Cerebellar cortex (tissue), 1 donor: ENCODE measurements at regions not wholly inside any gene's neighbourhood (a gene's known extent, or its start where the extent isn't known, plus 50 kb on each side); places are given as distances from the start of the nearest gene placed in this dataset.

Source experiments
- DNase-seq: peaks from one replicate; pipeline ENCODE4 v3.0.0-alpha.2; 2015; ENCODE audit warnings: low spot score

DNA sequence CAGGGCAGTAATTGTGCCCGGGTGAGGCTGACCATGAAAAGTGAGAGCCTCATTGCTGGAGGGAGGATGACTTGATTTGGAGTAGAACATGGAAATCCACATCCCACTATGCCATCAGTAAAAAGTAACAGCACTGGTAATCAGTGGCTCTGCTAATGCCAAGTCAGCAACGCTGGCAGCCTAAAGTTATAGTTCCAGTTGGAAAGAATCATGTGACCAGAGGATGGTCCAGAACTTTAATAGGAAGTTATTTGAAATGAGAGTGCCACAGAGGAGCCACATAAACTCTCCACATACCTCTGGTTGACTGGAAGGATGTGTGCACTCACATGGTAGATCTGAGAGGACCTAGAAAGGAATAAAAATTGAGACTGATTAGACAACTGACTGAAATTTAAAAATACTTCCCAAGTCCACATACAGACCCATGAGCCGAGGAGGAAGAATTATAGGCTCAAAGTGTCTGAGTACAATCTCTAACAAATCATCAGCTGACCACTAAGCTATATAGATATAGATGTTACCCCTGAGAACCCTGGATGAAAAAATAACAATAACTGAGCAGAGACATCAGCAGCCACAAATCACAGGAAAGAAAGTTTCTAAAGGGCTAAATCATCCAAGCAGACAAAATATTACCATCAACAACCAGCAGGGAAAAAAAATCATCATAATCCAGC, 346.8 kb downstream of the STK39 start:
- no peak for DNase-seq

DNA sequence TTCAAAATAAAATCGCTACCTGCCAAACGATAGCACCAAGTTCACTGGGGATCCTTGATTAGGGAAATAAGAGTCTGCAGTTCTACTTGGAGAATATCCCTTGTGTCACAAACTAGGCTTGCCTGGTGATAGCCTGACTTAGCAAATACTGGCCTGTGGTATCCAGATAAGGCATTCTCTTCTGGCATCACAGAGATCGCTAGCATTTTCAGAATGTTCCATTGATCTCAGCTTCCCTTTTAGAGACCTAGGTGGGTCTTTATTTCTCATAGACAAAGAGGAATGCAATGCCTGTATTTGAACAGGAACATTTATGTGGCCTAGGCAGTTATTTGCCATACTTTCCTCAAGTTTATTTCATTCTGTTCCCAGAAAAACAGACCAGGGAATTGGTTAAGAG, 349.1 kb downstream of the STK39 start:
- DNase-seq = no peak

- DNase-seq = no peak
Measured at GRCh38 chr2:167891841-167892240, 355.6 kb downstream of the STK39 start.

DNA sequence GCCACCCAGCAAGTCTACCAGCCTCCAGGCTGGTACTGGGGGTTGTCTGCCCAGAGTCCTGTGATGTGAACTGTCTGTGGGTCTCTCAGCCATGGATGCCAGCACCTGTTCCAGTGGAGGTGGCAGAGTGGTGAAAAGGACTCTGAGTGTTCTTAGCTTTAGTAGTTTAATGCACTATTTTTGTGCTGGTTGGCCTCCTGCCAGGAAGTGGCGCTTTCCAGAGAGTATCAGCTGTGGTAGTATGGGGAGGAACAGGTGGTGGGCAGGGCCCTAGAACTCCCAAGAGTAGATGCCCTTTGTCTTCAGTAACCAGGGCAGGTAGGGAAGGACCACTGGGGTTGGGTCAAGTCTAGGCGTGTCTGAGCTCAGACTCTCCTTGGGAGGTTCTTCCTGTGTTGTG, 356.7 kb downstream of the STK39 start:
- no peak for DNase-seq

GRCh38 chr2:167880415-167880814, 367.0 kb downstream of the STK39 start:
- DNase-seq = no peak

GRCh38 chr2:167875529-167875928, 371.9 kb downstream of the STK39 start:
- no peak for DNase-seq

GRCh38 chr2:167874812-167875211, 372.6 kb downstream of the STK39 start:
- DNase-seq = no peak

GRCh38 chr2:167871286-167871685, 376.1 kb downstream of the STK39 start:
- DNase-seq = no peak

- no peak for DNase-seq
Measured at GRCh38 chr2:167869200-167869599, 378.2 kb downstream of the STK39 start.

DNA sequence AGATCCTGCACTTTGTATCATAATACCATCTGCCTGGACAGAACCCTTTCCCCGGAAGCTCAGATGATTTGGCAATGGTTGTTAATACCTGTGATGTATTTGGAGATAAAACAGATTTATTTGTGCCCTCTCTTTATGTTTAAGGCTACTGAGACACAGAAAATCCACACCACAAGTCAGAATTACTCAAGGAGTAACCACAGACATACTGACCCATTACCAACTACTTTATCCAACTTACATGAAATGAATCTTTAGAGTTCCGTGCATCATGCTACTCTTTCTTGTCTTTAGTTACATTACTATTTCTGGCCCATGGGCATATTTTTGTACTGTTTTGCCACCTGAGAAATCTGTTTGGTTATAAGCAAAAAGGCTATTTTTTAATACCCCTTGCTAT, 384.0 kb downstream of the STK39 start:
- no peak for DNase-seq

DNA sequence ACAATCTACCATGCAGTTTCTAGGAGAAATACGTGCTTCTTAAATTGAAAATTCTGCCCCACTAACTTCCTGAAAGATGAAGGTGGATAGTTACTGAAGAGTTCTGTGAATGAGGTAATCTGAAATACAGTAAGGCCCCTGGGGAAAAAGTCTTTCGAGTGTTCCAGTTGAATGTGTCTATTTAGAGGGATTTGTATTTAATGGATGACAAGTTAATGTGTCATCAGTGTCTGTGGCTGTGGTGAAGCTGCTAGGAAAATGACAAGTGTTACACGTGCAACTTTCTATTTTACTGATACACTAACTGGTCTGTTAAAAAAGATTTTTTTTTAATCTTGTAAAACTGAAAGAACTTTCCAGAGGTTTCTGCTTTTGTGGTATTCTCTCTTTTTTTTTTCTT, 384.6 kb downstream of the STK39 start:
- DNase-seq = no peak

DNA sequence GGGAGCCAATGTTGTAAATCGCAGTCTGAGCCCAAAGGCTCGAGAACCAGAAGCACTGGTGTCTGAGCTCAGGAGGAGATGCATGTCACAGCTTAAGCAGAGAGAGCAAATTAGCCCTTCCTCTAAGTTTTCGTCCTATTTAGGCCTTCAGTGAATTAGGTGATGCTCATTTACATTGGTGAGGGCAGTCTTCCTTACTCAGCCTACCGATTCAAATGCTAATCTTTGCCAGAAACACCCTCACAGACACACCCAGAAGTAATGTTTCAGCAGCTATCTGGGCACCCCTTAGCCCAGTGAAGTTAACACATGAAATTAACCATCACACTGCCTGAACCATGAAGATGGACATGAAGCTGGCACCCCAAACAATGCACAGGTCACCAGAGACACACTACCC, 385.1 kb downstream of the STK39 start:
- no peak for DNase-seq

- DNase-seq = no peak
Measured at GRCh38 chr2:167861574-167862193, 385.7 kb downstream of the STK39 start.

DNA sequence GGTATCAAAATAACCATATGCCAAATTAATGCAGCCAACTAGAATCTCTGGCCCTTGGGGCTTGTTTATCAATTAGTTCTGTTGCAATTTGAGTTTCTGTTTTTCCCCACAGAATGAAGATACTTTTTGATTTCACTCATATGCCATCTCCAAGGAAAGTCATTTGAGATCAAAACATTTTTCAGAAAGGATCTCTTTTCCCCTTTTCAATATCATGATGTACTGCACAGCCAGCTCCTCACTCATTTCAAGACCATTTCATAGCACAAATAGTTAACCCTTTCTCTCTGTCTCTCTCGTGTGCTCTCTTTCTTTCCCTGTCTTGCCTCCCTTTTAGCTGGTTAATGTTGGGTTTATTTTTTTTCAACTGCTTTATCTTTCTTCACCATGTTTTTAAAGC, 387.3 kb downstream of the STK39 start:
- no peak for DNase-seq

DNA sequence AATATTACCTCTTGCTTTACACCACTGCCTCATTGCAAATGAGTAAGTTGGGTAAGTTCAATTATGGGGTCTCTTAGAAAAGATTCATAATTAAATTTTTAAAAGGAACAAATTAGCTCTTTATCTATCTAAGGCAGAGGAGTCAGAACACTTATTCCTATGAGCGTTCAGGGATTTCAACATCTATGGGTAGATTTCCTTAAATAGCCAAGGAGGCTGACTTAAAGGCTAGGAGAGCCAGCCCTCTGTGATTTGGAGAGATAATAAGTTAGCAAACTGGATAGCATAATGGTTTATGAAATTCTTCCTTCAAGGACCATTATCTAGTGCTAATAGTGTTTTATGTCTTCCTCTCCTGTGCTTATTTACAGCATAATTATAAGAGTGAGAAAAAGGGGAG, 387.7 kb downstream of the STK39 start:
- no peak for DNase-seq

GRCh38 chr2:167858086-167858485, 389.3 kb downstream of the STK39 start:
- no peak for DNase-seq

GRCh38 chr2:167857416-167857815, 390.0 kb downstream of the STK39 start:
- no peak for DNase-seq

- no peak for DNase-seq
Measured at GRCh38 chr2:167856190-167856589, 391.2 kb downstream of the STK39 start.

DNA sequence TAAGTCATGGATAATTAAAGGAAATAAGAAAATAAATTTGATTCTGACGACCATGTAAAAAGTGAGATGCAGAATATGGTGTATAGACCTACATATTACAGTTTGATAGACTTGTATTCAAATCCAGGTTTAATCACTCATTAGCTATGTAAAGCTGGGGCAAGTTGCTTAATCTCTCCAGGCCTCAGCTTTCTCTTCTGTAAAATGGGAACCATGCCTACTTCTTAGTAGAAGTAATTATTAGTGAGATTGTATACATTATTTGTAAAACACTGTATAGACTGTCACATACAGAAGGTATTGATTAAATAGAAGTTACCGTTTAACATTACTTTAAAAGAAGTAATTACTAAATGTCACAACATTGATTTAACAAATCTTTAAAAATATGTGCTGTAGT, 392.2 kb downstream of the STK39 start:
- DNase-seq = no peak

GRCh38 chr2:167853717-167854116, 393.7 kb downstream of the STK39 start:
- DNase-seq = no peak

GRCh38 chr2:167851876-167852275, 395.5 kb downstream of the STK39 start:
- no peak for DNase-seq

DNA sequence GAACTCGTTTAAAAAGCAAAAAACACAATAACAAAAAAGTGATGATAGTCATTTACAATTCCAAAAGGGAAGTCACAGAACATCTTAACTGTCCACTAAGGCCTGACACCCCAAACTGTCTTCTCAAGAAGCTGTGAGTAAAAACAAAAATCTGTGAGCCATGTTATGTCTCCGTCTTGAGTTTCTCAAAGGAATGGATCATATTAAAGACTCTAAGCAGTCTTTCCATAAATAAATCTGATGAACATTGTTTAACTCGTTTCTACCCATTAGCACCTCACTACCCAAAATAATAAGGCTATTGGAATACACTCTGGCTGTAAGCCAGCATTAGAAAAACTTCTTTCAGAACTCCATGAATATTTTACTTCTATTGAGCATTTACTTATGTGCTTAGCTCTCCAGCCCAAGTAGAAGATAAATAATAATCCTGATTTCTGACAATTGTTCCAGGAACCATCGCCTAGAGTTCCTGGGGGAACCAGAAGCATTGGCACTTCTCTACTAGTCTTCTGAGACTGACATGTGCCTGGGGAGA, 396.0 kb downstream of the STK39 start:
- DNase-seq = no peak

DNA sequence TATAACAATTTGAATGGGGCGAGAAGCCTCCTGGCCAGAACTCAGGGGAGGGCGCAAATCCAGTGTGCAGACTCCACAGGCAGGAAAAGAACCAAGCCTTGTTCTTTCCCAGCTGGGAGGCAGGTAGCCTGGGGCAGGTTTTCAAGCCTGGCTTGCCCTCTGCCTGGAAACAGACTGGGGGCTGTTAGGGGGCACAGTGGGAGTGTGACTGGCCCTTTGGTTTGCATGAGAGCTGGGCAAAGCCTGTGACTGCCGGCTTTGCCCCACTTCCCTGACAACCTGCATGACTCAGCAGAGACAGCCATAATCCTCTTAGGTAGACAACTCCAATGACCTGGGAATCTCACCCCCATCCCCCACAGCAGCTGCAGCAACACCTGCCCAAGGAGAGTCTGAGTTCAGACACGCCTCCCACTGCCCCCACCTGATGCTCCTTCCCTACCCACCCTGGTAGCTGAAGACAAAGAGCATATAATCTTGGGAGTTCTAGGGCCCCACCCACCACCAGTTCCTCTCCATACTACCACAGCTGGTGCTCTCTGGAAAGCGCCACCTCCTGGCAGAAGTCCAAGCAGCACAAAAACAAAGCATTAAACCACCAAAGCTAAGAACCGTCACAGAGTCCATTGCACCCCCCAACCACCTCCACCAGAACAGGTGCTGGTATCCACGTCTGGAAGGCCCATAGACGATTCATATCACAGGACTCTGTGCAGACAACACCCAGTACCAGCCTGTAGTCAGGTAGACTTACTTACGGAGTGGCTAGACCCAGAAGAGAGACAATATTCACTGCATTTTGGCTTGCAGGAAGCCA, 402.5 kb downstream of the STK39 start:
- no peak for DNase-seq
